RWPE2 (cell line): ENCODE measurements at regions not wholly inside any gene's neighbourhood (a gene's known extent, or its start where the extent isn't known, plus 50 kb on each side); places are given as distances from the start of the nearest gene placed in this dataset.

Experiments
- ATAC-seq: fragments of 200-7000 bp; cut with Tn5 transposase; 3 replicates; pipeline ENCODE4 v1.9.1; 2021; ENCODE audit warnings: low read depth
- DNase-seq: peaks from one replicate; pipeline ENCODE4 v3.0.0-alpha.2; 2020; ENCODE audit warnings: low spot score
- H3K27ac ChIP-seq: fragments of 450-650 bp; 2 replicates; pipeline ENCODE4 v1.5.1; 2017; ENCODE audit warnings: mild to moderate bottlenecking; ENCODE audit not compliant: poor library complexity, severe bottlenecking
- H3K27me3 ChIP-seq: fragments of 250-450 bp; sonication (Bioruptor Pico); 2 replicates; pipeline ENCODE4 v1.5.1; 2021; ENCODE audit warnings: mild to moderate bottlenecking, moderate library complexity; ENCODE audit not compliant: insufficient read depth, poor library complexity, severe bottlenecking
- H3K36me3 ChIP-seq: fragments of 250-450 bp; sonication (Bioruptor Pico); 2 replicates; pipeline ENCODE4 v1.5.1; 2020; ENCODE audit warnings: low read depth, mild to moderate bottlenecking, moderate library complexity
- H3K4me1 ChIP-seq: fragments of 250-450 bp; sonication (Bioruptor Pico); 2 replicates; pipeline ENCODE4 v1.5.1; 2021; ENCODE audit warnings: mild to moderate bottlenecking, moderate library complexity; ENCODE audit not compliant: insufficient read depth, poor library complexity, severe bottlenecking
- H3K4me3 ChIP-seq: fragments of 250-450 bp; sonication (Bioruptor Pico); 2 replicates; pipeline ENCODE4 v1.5.1; 2021; ENCODE audit warnings: mild to moderate bottlenecking, moderate library complexity; ENCODE audit not compliant: severe bottlenecking
- H3K9me3 ChIP-seq: fragments of 250-450 bp; sonication (Bioruptor Pico); 2 replicates; pipeline ENCODE4 v1.5.1; 2021; ENCODE audit warnings: mild to moderate bottlenecking, moderate library complexity; ENCODE audit not compliant: severe bottlenecking
- TF ChIP-seq, protein P1 (sequence below): fragments of 450-650 bp; IDR thresholded peaks from one replicate; pipeline ENCODE4 v1.5.1; 2017; ENCODE audit warnings: mild to moderate bottlenecking, moderate library complexity; ENCODE audit not compliant: poor library complexity, severe bottlenecking

DNA sequence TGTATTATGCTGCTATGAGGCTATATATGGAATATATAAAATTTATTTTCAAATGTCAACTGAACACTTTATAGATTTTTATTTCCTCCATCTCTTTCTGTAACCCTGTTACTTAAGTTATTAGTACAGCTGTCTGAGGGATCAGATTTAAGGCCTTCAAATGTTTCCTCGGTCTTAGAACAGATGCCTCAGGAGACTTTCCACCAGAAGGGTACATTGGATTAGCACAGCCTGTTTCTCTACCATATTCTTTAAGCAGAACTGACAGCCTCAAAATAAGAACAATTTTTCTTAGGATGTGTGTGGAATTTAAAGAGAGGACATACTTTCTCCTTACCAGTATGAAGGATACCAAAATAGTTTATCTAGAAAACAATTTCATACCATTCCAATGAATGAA is 53.0 kb upstream of the HGF start:
- no peaks in the 10 kb centered on the region for H3K36me3 ChIP-seq
- no peak for ATAC-seq
- no peak overlapping the region for H3K27ac ChIP-seq
- no peaks in the 10 kb centered on the region for H3K9me3 ChIP-seq
- no peaks in the 10 kb centered on the region for H3K4me1 ChIP-seq
- H3K4me3 ChIP-seq = no peak overlapping the region
- TF ChIP-seq, protein P1, sequence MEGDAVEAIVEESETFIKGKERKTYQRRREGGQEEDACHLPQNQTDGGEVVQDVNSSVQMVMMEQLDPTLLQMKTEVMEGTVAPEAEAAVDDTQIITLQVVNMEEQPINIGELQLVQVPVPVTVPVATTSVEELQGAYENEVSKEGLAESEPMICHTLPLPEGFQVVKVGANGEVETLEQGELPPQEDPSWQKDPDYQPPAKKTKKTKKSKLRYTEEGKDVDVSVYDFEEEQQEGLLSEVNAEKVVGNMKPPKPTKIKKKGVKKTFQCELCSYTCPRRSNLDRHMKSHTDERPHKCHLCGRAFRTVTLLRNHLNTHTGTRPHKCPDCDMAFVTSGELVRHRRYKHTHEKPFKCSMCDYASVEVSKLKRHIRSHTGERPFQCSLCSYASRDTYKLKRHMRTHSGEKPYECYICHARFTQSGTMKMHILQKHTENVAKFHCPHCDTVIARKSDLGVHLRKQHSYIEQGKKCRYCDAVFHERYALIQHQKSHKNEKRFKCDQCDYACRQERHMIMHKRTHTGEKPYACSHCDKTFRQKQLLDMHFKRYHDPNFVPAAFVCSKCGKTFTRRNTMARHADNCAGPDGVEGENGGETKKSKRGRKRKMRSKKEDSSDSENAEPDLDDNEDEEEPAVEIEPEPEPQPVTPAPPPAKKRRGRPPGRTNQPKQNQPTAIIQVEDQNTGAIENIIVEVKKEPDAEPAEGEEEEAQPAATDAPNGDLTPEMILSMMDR = no peak
- H3K27me3 ChIP-seq = no peaks in the 10 kb centered on the region
- no peak for DNase-seq

DNA sequence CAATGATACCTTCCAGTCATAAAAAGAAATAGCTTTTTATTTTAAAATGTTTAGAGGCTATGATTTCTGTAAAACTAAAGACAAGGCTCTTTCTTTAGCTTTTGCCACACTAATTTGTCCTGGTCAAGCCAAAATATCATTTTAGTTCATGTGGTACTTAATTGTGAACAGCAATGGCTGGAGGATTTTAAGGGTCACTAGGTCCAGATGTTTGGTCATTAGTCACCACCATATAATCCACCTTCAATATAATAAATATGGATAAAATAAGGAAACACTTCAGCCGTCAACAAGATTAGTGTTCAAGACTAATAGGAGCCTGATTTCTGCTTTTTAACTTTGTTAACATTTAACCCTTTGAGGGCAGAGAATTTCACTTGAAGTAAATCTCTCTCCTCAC is 50.0 kb upstream of the HGF start:
- no peak overlapping the region for H3K27ac ChIP-seq
- H3K27me3 ChIP-seq = no peaks in the 10 kb centered on the region
- H3K4me3 ChIP-seq = no peak overlapping the region
- ATAC-seq (no peak), DNase-seq (no peak)
- no peaks in the 10 kb centered on the region for H3K36me3 ChIP-seq
- H3K4me1 ChIP-seq = no peaks in the 10 kb centered on the region
- TF ChIP-seq, protein P1 = no peak
- H3K9me3 ChIP-seq = no peaks in the 10 kb centered on the region
